Loucy (cell line): ENCODE measurements at regions not wholly inside any gene's neighbourhood (a gene's known extent, or its start where the extent isn't known, plus 50 kb on each side); places are given as distances from the start of the nearest gene placed in this dataset.

Source experiments
- H2AFZ ChIP-seq: fragments of 200-600 bp; sonication (generic); 2 replicates; pipeline ENCODE4 v1.6.0; 2016; ENCODE audit warnings: antibody characterized with exemption, mild to moderate bottlenecking, low read length, moderate library complexity
- H3F3A ChIP-seq: fragments of 200-600 bp; 2 replicates; pipeline ENCODE4 v1.6.0; 2016; ENCODE audit warnings: antibody characterized with exemption, low read depth, mild to moderate bottlenecking
- H3K27me3 ChIP-seq: fragments of 200-600 bp; sonication (generic); 2 replicates; pipeline ENCODE4 v1.6.1; 2014; ENCODE audit warnings: low read length, mild to moderate bottlenecking; ENCODE audit not compliant: insufficient read depth, poor library complexity, severe bottlenecking
- H3K36me3 ChIP-seq: fragments of 200-600 bp; sonication (generic); 2 replicates; pipeline ENCODE4 v1.6.1; 2016; ENCODE audit warnings: low read length; ENCODE audit not compliant: insufficient read depth
- H3K4me1 ChIP-seq: fragments of 200-600 bp; sonication (generic); 2 replicates; pipeline ENCODE4 v1.5.1; 2014; ENCODE audit warnings: low read length, mild to moderate bottlenecking; ENCODE audit not compliant: insufficient read depth, poor library complexity, severe bottlenecking
- H3K4me2 ChIP-seq: fragments of 200-600 bp; sonication (generic); 2 replicates; pipeline ENCODE4 v1.6.0; 2014; ENCODE audit warnings: antibody characterized with exemption, low read length, low read depth, mild to moderate bottlenecking; ENCODE audit not compliant: poor library complexity, severe bottlenecking
- H3K4me3 ChIP-seq: fragments of 200-600 bp; sonication (generic); 2 replicates; pipeline ENCODE4 v1.5.1; 2014; ENCODE audit warnings: low read length, mild to moderate bottlenecking, mixed read lengths; ENCODE audit not compliant: poor library complexity, severe bottlenecking
- H3K79me2 ChIP-seq: fragments of 200-600 bp; sonication (generic); 2 replicates; pipeline ENCODE4 v1.6.1; 2014; ENCODE audit warnings: low read length; ENCODE audit not compliant: insufficient read depth
- H3K9ac ChIP-seq: fragments of 200-600 bp; sonication (generic); 2 replicates; pipeline ENCODE4 v1.6.0; 2014; ENCODE audit warnings: mild to moderate bottlenecking, low read depth, low read length, moderate library complexity; ENCODE audit not compliant: poor library complexity, severe bottlenecking
- H3K9me2 ChIP-seq: fragments of 200-600 bp; sonication (generic); replicated peaks from 2 replicates; pipeline ENCODE4 v1.6.1; 2016; ENCODE audit warnings: low read depth, low read length, mixed read lengths
- H3K9me3 ChIP-seq: fragments of 200-600 bp; sonication (generic); 2 replicates; pipeline ENCODE4 v1.6.1; 2014; ENCODE audit warnings: mild to moderate bottlenecking, antibody characterized with exemption, low read length, low read depth; ENCODE audit not compliant: insufficient read depth
- H4K20me1 ChIP-seq: fragments of 200-600 bp; sonication (generic); 2 replicates; pipeline ENCODE4 v1.6.0; 2014; ENCODE audit warnings: antibody characterized with exemption, low read length, mild to moderate bottlenecking; ENCODE audit not compliant: insufficient read depth, poor library complexity, severe bottlenecking
- EZH2phosphoT487 ChIP-seq: fragments of 200-600 bp; IDR thresholded peaks from 2 replicates; pipeline ENCODE4 v1.6.1; 2018; ENCODE audit warnings: antibody characterized with exemption, mild to moderate bottlenecking, moderate library complexity, borderline replicate concordance
- TF ChIP-seq, protein P1 (sequence below): fragments of 200-600 bp; sonication (generic); conservative IDR thresholded peaks from 2 replicates; pipeline ENCODE4 v1.5.1; 2014; ENCODE audit warnings: mild to moderate bottlenecking, antibody characterized with exemption, low read length

DNA sequence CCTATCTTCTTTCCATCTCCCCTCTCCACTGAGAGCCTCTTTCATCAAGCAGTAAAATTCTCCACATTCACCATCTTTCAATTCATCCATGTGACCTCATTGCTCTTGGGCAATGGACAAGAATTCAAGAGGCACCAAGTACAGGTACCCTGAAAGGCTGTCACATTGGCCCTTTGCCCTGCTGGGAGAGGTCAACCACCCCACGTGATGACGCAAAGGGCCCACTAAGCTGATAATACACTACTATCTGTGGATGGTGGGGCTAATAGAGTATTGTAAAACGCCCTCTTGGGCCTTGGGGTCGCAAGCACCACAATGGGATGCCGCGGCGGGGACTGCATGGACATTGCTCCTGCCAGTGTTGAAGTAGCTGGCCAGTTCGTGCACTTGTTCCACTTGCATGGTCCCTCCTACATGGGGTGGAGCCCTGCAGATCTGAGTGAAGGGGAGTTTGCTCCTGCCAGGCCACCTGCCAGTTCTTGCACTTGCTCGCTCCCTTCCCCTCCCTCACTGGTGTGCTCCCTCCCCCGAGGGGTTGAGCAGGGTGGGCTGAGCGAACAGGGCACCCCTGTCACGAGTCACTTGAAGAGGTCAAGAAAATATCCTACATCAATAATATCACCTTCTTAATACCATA, 1578.8 kb upstream of the RAG2 start:
- no peaks in the 10 kb centered on the region for H3K4me1 ChIP-seq
- no peaks in the 10 kb centered on the region for H4K20me1 ChIP-seq
- no peaks in the 10 kb centered on the region for H3K9me2 ChIP-seq
- H3K9me3 ChIP-seq: no peaks in the 10 kb centered on the region
- H3K36me3 ChIP-seq: no peaks in the 10 kb centered on the region
- H3F3A ChIP-seq: no peaks in the 10 kb centered on the region
- H3K79me2 ChIP-seq: no peaks in the 10 kb centered on the region
- no peaks in the 10 kb centered on the region for H3K27me3 ChIP-seq
- no peak overlapping the region for H2AFZ ChIP-seq
- H3K9ac ChIP-seq: no peak overlapping the region
- no peak overlapping the region for H3K4me3 ChIP-seq
- TF ChIP-seq, protein P1, sequence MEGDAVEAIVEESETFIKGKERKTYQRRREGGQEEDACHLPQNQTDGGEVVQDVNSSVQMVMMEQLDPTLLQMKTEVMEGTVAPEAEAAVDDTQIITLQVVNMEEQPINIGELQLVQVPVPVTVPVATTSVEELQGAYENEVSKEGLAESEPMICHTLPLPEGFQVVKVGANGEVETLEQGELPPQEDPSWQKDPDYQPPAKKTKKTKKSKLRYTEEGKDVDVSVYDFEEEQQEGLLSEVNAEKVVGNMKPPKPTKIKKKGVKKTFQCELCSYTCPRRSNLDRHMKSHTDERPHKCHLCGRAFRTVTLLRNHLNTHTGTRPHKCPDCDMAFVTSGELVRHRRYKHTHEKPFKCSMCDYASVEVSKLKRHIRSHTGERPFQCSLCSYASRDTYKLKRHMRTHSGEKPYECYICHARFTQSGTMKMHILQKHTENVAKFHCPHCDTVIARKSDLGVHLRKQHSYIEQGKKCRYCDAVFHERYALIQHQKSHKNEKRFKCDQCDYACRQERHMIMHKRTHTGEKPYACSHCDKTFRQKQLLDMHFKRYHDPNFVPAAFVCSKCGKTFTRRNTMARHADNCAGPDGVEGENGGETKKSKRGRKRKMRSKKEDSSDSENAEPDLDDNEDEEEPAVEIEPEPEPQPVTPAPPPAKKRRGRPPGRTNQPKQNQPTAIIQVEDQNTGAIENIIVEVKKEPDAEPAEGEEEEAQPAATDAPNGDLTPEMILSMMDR: no peak
- no peak for TF ChIP-seq EZH2phosphoT487
- no peak overlapping the region for H3K4me2 ChIP-seq

DNA sequence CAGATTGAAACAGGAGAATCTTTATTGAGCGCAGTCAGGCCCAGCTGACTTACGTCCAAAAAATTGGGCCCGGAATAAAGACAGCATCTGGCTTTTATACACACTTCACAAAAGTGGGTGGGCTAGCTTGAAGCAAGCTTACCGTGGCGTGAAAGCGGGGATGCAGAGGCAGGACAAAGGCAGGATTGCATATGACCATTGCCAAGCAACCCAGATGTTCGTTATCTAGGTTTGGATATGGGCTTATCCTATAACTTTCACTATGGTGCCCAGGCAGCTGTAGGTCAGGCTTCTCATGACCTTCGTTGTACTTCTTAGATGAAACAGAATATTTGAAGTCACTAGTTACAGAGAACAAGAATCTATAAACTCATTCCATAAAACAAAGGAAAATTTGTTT, 1575.6 kb upstream of the RAG2 start:
- Histone ChIP-seq H3K9me3 (no peaks in the 10 kb centered on the region), H3K4me2 (no peak overlapping the region), H3K36me3 (no peaks in the 10 kb centered on the region), H3K79me2 (no peaks in the 10 kb centered on the region), H3F3A (no peaks in the 10 kb centered on the region), H3K9me2 (no peaks in the 10 kb centered on the region), H3K4me3 (no peak overlapping the region), H3K27me3 (no peaks in the 10 kb centered on the region), H4K20me1 (no peaks in the 10 kb centered on the region), H3K4me1 (no peaks in the 10 kb centered on the region), H2AFZ (no peak overlapping the region), H3K9ac (no peak overlapping the region)
- TF ChIP-seq, protein P1: no peak
- no peak for TF ChIP-seq EZH2phosphoT487

DNA sequence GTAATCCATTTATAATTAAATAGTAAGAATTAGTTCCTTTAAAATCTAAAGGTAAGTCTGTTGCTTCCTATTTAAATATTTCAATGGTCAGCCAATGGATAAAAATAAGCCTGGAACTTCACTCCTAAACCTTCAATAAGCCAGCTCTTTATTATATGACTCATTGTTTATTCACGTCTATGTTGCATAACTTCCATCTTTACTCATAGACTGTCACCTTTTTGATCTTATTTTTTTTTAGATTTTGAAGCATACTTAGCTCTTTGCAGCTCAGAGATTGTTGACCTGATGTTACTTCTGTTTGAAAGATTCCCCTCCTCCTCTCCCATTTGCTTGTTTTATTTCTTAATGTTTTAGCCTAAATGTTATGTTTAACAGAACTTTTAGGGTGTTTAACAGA, 1571.2 kb upstream of the RAG2 start:
- Histone ChIP-seq H4K20me1 (no peaks in the 10 kb centered on the region), H3K4me3 (no peak overlapping the region), H3K9me2 (no peaks in the 10 kb centered on the region), H3K4me2 (no peak overlapping the region), H3F3A (no peaks in the 10 kb centered on the region), H2AFZ (no peak overlapping the region), H3K4me1 (no peaks in the 10 kb centered on the region), H3K36me3 (no peaks in the 10 kb centered on the region), H3K79me2 (no peaks in the 10 kb centered on the region), H3K27me3 (no peaks in the 10 kb centered on the region), H3K9ac (no peak overlapping the region), H3K9me3 (no peaks in the 10 kb centered on the region)
- TF ChIP-seq, protein P1: no peak
- no peak for TF ChIP-seq EZH2phosphoT487
